ENCODE measurements at regions not wholly inside any gene's neighbourhood (a gene's known extent, or its start where the extent isn't known, plus 50 kb on each side); places are given as distances from the start of the nearest gene placed in this dataset.

DNA sequence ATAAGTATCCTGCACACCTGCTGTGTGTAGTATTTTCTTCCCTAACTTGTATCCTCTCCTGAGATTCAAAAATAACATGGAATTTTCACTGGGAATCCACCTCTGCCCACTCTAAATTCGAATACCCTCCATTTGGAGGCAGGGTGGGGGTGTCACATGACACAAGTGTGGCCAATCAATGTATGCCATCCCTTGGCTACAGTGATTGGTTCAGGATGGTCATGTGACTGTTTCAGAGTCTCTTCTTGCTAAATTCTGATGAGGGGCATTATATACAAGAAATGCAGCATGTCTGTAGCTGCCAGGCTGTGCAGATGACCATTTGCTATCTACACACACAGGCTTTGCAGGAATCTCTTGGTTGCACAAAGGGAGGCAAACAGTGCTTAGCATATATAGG, 86.8 kb upstream of the TMEM132C start:
- H3K4me3 ChIP-seq (ENCODE audit: control insufficient read depth, low read depth, low read length): no peak overlapping the region
- TF ChIP-seq, protein P1, sequence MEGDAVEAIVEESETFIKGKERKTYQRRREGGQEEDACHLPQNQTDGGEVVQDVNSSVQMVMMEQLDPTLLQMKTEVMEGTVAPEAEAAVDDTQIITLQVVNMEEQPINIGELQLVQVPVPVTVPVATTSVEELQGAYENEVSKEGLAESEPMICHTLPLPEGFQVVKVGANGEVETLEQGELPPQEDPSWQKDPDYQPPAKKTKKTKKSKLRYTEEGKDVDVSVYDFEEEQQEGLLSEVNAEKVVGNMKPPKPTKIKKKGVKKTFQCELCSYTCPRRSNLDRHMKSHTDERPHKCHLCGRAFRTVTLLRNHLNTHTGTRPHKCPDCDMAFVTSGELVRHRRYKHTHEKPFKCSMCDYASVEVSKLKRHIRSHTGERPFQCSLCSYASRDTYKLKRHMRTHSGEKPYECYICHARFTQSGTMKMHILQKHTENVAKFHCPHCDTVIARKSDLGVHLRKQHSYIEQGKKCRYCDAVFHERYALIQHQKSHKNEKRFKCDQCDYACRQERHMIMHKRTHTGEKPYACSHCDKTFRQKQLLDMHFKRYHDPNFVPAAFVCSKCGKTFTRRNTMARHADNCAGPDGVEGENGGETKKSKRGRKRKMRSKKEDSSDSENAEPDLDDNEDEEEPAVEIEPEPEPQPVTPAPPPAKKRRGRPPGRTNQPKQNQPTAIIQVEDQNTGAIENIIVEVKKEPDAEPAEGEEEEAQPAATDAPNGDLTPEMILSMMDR (IDR thresholded peaks at IDR 0.05; ENCODE audit: control insufficient read depth, insufficient read depth, low read depth, low read length, missing control alignments): no peak
- DNase-seq (ENCODE audit: low read depth): no peak

DNA sequence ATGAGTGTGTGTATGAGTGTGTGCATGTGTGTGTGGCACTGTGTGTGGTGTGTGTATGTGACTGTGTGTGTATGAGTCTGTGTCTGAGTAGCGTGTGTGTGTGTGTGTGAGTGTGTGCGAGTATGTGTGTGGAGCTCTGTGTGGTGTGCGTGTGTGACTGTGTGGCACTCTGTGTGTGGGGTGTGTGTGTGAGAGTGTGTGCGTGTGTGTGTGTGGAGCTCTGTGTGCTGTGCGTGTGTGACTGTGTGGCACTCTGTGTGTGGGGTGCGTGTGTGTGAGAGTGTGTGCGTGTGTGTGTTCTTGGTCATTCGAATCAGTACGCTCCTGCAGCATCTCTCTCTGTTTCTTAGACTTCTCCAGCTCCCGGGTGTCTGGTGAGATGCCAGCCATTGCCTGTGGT, 76.9 kb upstream of the TMEM132C start:
- no peak for DNase-seq (ENCODE audit: low read depth)
- TF ChIP-seq, protein P1 (IDR thresholded peaks at IDR 0.05; ENCODE audit: control insufficient read depth, insufficient read depth, low read depth, low read length, missing control alignments): no peak
- H3K4me3 ChIP-seq (ENCODE audit: control insufficient read depth, low read depth, low read length): no peak overlapping the region

DNA sequence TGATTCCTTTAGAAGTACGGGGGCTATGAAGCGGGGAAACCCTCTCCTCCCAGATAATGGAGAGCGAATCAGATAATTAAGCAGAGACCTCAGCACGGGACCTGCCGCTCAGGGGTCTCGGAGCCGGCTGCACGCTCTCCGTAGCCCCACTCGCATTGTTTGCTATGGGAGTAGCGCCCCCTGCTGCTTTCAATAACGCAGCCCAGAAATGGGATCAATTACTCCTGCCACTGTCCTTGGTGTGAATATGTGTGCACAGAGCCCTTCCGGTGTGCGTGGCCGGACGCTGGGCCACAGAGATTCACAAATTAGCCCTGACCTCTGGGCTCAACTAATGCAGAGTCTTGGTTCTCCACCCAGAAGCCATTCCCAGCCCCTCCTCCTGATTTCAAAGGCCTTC, 76.4 kb upstream of the TMEM132C start:
- TF ChIP-seq, protein P1 (IDR thresholded peaks at IDR 0.05; ENCODE audit: control insufficient read depth, insufficient read depth, low read depth, low read length, missing control alignments): no peak
- DNase-seq (ENCODE audit: low read depth): no peak
- no peak overlapping the region for H3K4me3 ChIP-seq (ENCODE audit: control insufficient read depth, low read depth, low read length)

DNA sequence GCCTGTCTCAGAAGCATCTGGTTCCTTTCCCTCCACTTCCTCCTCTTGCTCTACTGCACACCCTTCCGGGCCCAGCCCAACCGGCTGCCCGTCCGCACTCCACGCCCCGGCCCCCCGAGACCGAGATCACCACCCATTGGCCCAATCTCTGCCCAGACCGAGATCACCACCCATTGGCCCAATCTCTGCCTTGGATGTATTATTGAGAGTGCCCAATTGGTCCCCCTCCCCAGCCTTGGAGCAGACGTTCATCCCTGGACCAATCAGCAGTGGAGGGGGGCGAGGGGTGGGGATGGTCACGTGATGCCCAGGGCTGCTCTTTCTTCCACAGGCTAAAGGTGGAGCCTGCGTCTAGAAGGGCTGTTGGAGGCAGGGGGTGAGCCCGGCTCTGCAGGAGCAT, 75.6 kb upstream of the TMEM132C start:
- DNase-seq (ENCODE audit: low read depth): no peak

DNA sequence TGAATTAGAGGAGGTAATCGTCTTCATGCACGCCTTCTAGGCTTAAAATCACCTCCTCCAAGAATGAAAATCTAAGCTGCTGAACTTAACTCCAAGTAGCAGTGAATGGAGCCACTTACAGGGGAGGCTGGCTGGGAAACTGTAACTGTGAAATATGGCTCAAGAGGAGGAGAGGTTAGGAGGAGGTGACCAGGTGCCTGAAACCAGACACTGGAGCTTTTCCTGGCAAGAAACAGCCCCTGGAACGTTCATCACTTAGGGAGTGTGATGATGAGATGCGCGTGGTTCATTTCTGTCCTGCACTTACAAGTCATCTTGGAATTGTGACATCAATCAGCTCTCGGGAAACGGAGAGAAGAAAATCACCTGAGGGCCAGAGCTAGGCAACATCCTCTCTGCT, 62.3 kb upstream of the TMEM132C start:
- DNase-seq (ENCODE audit: low read depth): no peak
- H3K4me3 ChIP-seq (ENCODE audit: control insufficient read depth, low read depth, low read length): no peak overlapping the region
- TF ChIP-seq, protein P1 (IDR thresholded peaks at IDR 0.05; ENCODE audit: control insufficient read depth, insufficient read depth, low read depth, low read length, missing control alignments): no peak

More for the DNA sequence above, 75.6 kb upstream of the TMEM132C start:
- TF ChIP-seq, protein P1 (IDR thresholded peaks at IDR 0.05; ENCODE audit: control insufficient read depth, insufficient read depth, low read depth, low read length, missing control alignments): no peak
- H3K4me3 ChIP-seq (ENCODE audit: control insufficient read depth, low read depth, low read length): no peak overlapping the region

DNA sequence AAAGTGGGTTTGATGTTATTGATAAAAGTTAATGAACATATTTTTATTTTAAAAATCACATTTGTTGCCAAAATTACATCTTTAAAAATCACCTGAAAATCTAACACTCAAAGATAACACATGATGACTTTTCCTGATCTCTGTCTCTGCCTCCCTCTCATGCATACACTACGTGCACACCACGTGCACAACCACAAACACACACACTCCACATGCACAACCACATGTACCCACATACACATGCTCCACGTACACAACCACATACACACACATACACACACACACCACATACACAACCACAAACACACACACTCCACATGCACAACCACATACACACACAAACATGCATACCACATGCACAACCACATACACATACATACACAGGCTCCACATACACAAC, 61.8 kb upstream of the TMEM132C start:
- DNase-seq (ENCODE audit: low read depth): no peak
- TF ChIP-seq, protein P1 (IDR thresholded peaks at IDR 0.05; ENCODE audit: control insufficient read depth, insufficient read depth, low read depth, low read length, missing control alignments): no peak
- H3K4me3 ChIP-seq (ENCODE audit: control insufficient read depth, low read depth, low read length): no peak overlapping the region

DNA sequence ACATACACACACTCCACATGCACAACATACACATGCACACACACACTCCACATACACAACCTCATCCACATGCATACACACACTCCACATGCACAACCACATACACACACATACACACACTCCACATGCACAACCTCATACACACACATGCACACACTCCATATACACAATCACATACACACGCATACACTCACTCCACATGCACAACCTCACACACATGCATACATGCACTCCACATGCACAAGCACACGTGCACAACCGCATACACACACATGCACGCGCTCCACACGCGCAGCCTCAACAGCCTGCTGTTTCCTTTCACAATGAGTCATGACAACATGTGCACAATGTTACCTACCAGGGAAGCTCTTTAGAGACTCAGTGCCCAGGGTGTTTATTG, 61.2 kb upstream of the TMEM132C start:
- no peak overlapping the region for H3K4me3 ChIP-seq (ENCODE audit: control insufficient read depth, low read depth, low read length)
- TF ChIP-seq, protein P1 (IDR thresholded peaks at IDR 0.05; ENCODE audit: control insufficient read depth, insufficient read depth, low read depth, low read length, missing control alignments): no peak

More for the DNA sequence above, 61.2 kb upstream of the TMEM132C start:
- DNase-seq (ENCODE audit: low read depth): no peak
